ENCODE measurements at regions not wholly inside any gene's neighbourhood (a gene's known extent, or its start where the extent isn't known, plus 50 kb on each side); places are given as distances from the start of the nearest gene placed in this dataset.

DNA sequence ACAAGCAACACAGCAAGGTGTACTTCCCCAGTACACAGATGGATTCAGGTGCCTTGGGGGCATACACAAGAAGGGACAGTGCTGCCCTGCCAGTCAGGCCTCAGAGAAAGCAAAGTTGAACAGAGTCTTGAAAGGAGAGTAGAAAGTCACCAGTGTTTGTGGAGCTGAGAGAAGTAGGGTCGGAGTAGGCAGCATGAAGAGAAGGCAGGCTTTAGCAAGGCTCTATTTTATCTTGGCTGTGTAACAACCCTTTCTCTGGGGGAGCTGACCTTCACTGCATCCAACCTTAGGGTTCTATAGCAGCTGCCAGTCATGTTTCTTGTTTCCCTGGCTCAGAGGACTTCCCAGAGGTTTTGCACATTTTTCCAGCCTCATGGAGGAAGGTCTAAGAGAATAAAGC is 77.4 kb upstream of the BLID start:
- FAIRE-seq: no peak

DNA sequence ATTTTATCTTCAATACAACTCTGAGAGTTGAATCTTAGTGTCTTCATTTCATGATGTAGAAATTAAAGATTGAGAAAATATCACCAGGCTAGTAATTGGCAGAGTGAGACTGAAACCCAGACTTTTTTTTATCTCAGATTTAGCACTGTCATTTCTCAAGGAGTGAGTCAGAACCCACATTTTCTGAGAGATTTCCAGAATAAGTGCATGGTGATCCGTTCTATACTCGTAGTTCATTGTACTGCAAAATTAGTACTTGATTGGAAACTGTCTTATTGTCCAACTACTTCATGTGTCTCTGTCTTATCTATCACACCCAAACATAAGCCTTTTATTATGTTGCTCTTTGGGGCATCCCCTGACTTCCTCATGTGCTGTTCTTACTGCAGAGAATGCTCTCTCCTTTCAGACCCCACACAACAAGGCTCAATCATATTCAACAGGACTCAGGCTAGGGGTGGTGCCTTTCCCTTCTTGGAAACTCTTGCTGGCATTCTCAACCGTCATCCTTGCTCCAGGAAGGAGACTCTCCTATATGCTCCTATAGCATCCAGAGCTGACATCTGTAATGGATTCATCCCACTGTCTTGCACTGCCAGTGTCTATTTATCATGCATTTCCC is 76.7 kb upstream of the BLID start:
- no peak for FAIRE-seq

DNA sequence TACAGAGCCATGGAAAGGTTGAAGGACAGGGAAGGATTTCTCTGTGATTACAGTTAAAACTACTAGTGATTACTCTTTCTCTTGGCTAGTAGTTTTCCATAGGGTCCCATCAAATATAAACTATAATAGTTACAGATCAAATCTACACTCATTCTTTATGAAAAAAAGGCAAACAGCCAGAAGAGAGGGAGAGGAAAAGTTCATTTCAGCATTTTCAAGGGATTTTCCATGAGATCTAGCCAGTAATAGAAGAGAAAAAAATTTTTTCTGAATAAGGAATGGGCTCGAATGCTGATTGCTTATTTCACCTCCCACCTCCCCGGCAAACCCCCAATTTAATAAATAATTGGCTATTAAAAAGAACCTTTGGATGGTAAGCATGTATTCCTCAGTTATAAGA is 74.8 kb upstream of the BLID start:
- FAIRE-seq: no peak

DNA sequence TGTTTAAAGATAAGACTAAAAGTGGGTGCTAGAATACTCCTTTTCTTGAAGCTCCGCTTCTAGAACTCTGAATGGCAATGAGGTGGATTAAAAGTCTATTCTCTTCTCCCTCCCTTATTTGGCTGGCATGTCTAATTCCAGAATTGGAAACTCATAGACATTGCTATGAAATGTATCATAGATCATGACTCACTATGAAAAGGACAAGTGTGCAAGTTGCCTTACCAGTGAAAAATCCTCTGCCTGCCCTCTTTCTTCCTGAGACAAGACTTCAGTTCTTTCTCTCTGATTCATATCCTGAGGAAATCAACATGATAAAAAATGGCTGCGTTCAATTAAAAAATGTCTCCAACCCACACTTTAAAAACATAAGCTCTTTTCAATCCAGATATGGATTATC is 73.2 kb upstream of the BLID start:
- FAIRE-seq: no peak

DNA sequence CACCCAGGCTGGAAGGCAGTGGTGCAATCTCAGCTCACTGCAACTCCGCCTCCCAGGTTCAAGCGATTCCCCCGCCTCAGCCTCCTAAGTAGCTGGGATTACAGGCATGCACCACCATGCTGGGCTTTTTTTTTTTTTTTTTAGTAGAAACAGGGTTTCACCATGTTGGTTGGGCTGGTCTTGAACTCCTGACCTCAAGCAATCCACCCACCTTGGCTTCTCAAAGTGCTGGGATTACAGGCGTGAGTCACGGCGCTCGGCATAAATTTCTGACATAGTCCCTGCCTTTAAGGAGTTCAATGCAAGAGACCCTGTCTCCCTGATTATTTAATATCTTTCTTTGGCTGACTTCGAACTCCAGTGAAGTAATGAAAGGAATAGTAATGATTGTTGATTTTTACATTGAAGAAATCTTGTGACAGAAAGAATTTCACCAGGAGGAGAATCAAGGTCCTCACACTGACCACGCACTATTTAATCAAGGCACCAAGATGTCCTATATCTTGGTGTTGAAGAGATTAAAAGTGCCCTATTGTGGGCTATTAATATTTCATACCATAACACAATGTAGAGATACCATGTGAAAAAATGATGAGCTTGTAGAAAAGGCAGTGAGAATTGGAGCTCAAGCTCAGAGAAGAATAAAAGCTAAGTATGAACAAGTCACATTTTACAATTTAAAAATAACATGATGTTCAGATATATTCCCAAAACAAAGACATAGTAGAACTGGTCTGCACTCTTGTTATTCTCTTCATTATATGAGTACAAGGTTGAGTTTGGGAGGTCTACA is 71.6 kb upstream of the BLID start:
- no peak for FAIRE-seq

DNA sequence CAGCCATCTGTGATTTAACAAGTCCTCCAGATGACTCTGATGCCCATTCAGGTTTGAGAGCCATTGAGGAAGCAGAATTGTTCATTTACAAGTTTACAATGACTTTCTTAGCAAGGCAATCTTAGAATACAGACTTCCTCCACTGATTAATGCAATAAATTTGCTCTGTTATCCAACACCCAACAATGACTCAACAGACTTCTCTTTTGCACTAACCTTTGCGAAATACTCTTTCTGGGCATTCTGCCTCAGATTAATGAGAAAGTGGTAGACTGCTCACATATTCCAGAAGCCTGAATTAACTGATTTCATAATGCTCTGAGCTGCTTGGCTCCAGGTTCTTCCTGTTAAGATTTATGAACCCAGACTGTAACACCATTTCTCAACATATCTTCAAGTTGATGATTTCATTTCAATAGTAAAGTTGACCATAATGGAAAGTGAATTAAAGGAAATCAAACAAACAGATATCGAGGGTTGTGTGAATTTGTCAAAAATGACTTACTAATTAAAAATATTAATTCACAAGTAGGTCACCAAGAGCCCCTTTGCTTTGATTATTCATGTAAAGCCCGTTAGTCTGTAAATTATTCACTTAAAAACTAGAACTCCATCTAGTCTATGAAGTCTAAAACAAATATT is 70.5 kb upstream of the BLID start:
- no peak for FAIRE-seq

DNA sequence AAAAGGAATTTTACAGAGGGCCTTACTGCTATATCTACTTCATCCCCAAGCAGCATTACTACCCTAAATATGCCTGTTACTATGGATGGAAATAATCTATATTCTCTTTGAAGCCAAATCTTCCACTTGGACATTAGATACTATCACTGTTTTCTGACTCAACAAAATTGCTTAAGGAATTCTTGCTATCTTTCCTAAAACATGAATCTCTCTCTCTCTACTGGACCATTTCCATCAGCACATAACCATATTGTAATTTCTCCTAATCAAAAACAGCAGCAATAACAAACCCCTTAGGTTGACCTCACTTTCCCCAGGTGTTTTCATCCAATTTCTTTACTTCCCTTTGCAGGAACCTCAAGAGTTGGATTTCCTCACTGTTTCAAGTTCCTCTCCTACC is 67.9 kb upstream of the BLID start:
- FAIRE-seq: no peak

DNA sequence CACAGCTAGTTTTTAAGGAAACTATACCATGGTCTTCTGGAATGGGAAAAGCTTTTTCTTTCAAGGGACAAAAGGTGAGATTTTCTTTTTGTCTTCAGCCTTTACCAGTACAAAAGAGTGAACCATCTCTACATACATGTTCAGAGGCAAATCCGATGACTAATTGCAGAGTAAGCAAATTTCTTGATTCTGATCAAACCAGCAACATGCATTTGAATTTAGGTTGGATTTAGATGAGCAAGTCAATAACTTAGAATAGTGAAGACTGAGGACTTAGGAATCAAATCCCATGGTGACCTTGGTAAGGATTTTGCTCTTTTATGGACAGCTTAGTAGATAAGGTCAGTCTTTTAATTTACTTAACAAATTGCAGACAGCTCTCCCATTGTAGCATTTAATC is 65.9 kb upstream of the BLID start:
- no peak for FAIRE-seq

DNA sequence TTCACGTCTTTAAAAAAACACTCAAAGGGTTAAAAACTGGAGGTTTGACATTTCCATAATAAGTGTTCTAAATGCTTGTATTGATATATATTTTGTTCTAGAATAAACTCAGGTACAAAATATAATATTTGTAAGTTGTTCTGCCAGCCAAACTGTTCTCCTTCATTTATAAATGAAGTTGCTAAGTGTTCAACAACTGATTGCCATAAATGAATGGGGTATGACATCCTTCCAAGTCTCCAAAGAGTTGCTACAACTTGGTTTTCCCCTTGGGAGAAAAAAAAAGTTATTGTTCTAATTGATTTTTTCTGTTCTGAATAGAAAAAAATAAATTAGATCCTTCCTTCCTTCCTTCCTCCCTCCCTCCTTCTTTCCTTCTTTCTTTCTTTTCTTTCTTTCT is 65.4 kb upstream of the BLID start:
- no peak for FAIRE-seq

DNA sequence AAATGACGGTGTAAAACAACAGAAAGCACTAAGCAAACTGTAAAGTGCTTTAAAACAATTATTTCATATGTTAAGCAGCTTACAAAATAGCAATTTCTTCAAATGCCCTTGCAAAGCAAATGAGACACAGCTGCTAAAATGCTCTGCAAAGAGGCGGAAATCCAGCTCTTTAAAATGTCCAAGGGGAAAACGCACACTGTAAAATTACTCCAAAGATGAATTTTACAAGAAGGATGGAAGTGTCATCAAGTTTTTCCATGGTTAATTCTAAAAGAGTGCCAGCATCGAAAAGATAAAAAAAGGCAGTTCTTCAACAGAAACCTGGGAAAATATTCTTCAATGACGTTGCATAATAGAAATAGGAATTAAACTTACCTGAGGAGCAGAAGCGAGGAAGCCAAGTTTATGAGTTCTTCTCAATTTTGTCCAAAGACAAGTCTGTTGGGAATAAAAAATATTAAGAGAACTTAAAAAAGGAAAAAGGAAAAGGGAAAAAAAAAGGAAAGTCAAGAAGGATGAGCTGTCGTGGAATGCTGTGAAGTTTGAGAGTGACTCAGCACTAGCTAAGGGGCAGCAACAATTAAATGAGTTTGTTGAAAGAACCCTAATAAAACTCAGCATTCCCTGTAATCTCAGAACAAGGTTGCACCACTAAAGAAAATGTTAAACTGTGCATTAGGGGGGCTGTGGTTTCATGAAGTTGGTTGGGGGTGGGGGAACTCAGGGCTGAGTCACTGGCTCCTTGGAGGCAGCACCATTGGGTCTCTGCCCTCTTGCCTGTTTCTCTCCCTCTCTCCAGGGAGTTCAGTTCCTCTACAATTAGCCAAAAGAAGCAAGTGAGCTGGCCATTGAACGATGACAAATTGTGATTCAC is 64.2 kb upstream of the BLID start:
- FAIRE-seq: no peak

DNA sequence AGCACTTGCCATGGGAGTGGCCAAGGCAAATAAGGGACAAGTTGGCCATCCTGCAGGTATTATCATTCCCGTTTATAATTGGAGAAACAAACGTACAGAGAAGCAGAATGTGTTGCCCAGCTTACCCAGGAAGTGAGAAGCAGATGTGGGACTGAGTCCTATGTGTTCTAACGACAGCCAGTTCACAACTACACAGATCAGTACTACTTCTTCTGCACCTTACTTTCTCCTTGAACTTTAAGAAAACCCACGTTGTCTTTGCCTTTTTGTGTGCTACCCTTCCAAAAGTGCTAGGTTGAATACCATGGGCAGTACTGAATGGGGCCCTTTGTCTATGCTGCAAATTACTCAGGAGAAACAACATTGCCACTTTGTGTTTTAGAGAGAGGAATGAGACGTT is 62.8 kb upstream of the BLID start:
- FAIRE-seq: no peak

DNA sequence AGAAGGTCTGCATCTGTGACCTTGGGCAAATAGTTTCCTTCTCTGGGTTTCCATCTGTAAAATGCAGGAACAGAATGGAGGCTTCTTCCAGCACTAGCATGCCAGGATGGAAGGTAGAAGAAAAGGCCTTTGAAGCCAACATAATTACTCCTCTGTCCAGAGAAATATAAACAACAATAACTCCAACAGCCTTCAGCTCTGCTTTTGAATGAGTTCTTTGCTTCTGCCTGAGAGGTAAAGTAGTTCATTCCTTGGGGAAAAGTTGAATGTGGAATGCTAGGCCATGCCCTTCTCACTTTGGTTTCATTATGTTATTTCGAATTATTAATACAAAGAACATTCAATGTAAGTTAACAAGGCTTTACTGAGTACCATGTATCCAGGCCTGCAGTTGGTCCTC is 61.2 kb upstream of the BLID start:
- FAIRE-seq: no peak

DNA sequence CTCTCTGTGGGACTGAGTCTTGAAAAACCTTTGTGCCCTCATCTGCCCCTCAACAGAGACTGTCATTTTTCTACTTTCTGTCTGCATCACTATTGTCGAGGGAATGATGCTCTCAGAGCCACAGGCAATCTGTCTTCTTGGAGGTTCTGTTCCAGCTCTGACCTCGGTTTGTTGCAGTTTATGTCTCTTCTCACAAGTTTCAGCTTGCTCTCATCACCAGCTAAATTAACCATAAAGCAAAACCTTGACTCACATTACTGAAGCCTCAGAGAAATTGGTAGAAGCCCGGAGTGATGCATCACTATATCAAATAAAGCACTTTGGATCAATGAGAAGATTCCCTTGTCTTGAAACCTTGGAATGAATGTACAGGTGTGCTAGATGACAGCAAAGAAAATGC is 60.6 kb upstream of the BLID start:
- no peak for FAIRE-seq

DNA sequence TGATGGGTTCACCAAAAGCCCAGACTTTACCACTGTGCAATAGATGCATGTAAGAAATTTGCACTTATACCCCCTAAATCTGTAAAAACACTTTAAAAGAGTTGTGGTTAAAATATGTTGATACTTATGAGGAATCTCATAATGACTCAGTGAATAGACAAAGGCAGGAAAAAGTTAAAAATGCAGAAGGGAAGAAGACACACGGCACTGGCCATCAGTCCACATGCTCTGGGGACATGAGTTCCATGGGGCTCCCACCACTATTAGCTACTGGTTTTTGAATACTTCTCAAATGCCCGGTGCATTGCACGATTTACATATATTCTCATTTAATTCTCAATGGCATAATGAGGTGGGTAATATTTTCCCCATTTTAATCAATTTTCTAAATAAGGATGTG is 59.3 kb upstream of the BLID start:
- no peak for FAIRE-seq

DNA sequence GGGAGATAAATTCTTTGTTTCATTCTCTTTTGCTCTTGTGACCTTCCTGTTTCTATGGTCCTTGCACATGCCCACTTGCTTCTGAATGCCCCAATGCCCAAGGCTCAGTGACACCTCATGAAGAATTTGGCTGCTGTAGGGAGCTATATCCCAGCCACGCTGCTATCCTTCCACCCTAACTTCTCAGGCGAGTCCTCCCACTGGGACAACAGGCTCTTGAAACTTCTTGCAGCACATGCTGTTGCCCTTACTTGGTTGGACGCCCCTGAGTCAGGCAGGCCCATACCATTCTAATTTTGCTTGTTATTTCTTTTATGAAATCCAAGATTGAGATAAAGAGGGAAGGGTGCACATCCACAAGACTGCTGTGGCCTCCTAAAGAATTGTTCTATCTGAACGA is 57.6 kb upstream of the BLID start:
- FAIRE-seq: no peak

DNA sequence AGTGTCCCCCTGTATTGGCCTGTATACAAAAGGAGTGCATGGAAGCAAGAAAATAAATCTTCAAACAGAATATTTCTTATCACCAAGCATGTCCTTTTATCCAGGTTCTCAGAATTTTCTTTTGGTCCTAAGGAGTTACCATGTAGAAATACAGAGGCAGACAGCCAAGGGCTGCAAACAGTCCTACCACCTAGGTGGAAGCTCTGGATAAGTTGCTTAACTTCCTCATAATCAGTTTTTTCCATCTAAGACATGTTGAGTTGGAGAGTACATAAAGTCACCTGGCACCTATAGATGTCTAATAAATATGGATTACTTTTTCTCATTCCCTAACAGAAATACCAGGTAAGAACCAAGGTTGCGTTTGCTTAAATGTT is 57.0 kb upstream of the BLID start:
- FAIRE-seq: no peak

DNA sequence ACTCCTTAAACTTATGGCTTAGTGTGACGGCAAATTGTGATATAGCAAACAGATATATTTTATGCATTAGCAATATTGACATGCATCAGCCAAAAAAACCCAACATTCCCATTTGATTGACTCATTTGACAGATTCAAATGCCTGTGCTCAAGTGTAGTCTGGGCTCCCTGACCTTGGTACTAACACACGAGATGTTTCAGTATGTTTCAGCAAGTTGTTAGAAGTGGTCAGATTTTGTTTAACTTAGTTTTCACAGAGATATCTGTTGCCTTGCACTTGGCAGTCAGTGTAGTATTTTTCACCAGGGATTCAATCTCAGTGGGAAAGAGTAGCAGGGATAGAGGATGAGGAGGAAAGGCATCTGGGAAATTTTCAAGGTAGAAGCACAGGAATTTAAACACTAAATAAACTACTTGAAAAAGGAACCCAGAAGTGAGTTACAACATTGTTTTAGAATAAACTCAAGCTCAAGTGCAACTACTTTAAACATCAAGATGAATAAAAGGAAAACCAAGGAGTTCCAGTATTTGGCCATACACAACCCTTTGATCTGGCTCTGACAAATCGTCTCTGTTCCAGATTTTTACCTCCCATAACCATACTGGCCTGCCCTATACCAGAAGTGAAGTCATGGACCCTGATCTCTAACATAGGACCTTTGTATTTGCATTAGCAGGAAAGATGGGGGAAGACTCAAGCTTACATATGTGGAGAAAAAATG is 56.5 kb upstream of the BLID start:
- FAIRE-seq: no peak

DNA sequence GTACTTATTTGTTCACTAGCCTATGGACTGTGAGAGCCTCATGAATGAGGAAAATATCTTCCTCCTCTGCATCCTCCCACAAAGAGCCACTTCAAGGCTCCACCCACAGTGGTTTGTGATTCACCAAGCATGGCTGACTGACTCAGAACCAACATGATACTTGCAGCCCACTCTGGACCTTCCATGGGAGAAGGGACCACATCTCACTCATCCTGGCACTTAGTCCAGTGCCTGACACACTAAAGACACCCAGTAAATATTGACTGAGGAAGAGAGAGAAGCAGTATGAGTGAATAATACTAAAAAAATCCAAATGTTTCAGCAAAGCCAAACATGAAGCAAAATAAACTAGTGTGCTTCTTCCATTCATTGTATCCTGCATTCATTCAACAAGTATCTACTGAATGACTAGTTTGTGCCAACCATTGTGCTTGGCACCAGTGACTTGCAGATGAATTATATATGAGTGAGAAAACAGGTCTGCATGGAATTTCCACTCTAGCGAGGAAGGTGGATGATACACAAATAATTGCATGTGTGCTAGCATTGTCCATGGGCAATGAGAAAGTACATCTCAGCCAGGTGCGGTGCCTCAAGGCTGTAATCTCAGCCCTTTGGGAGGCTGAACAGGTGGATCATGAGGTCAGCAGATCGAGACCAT is 54.9 kb upstream of the BLID start:
- no peak for FAIRE-seq

DNA sequence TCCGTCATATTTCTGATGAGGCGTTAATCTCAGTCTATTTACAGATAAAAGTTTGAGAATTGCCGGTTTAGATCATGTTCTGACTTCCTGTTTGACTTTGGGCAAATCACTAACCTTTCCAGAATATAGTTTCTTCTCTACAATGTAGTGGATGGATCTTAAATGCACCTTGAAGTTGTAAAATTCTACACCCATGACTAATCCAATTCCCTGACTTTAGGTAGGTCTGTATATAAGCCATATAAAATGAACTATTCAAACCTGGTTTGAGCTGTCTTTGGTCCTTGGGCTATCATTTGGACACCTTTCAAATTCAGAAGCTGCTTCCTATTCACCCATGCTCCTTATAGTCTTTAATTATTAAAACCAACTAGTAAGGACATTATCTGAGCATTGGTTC is 52.2 kb upstream of the BLID start:
- FAIRE-seq: no peak

DNA sequence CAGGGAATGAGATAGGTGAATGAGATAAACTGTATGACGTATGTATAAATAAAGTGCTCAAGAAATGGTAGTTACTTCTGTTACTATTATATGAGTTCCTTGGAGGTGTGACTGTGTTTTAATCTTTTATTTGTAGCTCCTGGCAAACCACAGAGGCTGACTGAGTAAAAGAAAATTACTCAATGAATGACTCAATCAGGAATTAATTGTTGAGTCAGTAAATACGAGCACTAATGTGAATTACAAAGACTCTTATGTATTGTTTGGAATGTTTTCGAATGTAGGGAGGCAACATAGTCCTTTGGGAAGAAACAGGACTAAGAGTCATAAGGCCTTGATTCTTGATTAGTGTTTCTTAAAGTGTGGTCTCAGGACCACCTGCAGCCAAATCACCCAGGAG is 51.1 kb upstream of the BLID start:
- no peak for FAIRE-seq

DNA sequence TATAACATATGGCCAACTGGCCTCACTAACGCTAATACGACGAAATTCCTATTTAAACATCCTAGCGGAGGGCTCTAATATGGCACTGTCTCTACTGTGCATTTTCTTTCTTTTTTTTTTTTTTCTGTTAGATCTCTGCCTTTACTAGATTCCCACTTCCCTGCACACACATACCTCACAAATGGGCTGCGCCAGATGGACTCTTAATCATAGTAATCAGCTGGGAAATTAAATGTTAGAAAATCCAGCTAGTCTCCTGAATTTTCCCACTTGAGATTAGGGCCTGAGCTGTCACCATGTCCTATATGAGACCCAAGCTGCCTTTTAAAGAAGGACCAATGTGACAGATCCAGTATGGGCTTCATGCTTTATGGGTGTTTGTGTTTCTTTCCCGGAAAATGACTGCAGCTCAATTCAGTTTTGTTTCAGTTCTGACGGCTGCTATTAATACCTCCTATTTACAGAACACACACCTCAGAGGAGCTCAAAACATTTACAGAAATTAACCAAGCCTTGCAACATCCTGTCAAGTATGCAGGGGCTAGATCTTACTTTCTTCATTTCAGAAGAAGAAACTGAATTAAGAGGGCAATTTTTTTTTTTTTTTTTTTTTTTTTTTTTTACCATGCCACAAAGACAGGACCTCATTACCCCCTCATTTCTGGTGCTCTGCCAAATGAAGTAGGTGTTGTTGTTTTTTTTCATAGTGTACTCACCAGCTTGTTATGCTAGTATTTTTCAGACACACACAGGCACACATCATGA is 49.8 kb upstream of the BLID start:
- no peak for FAIRE-seq

Data from islet of Langerhans (tissue), 1 donor.